Ovary (tissue), 7 donors: ENCODE measurements at regions not wholly inside any gene's neighbourhood (a gene's known extent, or its start where the extent isn't known, plus 50 kb on each side); places are given as distances from the start of the nearest gene placed in this dataset.

ENCODE experiments used
- DNase-seq, 5 donors: peaks; one replicate each; pipeline ENCODE4 v3.0.0-alpha.2; 2019 to 2020
- H3K27ac ChIP-seq, 2 donors: fragments of 200-600 bp; one replicate each; pipeline versions ENCODE4 v1.5.1 to v1.8.0; 2019 to 2022
- H3K27me3 ChIP-seq: fragments of 200-600 bp; one replicate; pipeline ENCODE4 v1.8.0; 2022
- H3K36me3 ChIP-seq: fragments of 200-600 bp; sonication (generic); one replicate; pipeline ENCODE4 v1.5.1; 2019
- H3K4me1 ChIP-seq: one replicate; pipeline ENCODE4 v1.8.1; 2013; ENCODE audit warnings: mild to moderate bottlenecking, moderate library complexity; ENCODE audit not compliant: insufficient read depth
- H3K4me3 ChIP-seq: fragments of 200-600 bp; sonication (generic); one replicate; pipeline ENCODE4 v1.5.1; 2017
- H3K9me3 ChIP-seq, 2 donors: fragments of 200-600 bp in 1 of 2; sonication (generic) in 1 of 2; one replicate each; pipeline versions ENCODE4 v1.5.1 to v1.8.1; 2013 to 2019; ENCODE audit warnings: mild to moderate bottlenecking in 1 of 2, moderate library complexity in 1 of 2
- CTCF ChIP-seq, 3 donors: fragments of 450-650 bp in 2 of 3; fragments of 200-600 bp in 1 of 3; IDR thresholded peaks; one replicate each; pipeline versions ENCODE4 v1.5.1 to v1.8.0; 2016 to 2022; ENCODE audit warnings: antibody characterized with exemption in 3 of 3, mild to moderate bottlenecking in 1 of 3
- EP300 ChIP-seq: sonication (generic); formaldehyde crosslinking; IDR thresholded peaks from one replicate; pipeline ENCODE4 v1.6.1; 2017; ENCODE audit warnings: antibody characterized with exemption
- POLR2A ChIP-seq: fragments of 450-650 bp; IDR thresholded peaks from one replicate; pipeline ENCODE4 v1.6.1; 2017; ENCODE audit warnings: antibody characterized with exemption, mild to moderate bottlenecking, moderate library complexity
- WGBS, 3 donors: extraction: QIAGEN DNeasy Blood & Tissue Kit in 1 of 3; methylation state at CpG; one replicate each; pipeline versions ENCODE4 v1.1.5 to v1.1.7; 2013 to 2017; 5-methylcytosine and 5-hydroxymethylcytosine counted together
- intact Hi-C, 4 donors: fragments of 100-400 bp; cut with DNase I; formaldehyde crosslinking; loops; one replicate each; pipeline versions ENCODE4 v1.11.0 to v1.15.1; 2022 to 2023
- donor health status: DM: no; HTN: no; CAD: no; lungs with moderate emphysema.
- donor health status: DM: no; HTN: no; CAD: no.
- donor health status: Bipolar disorder and iron deficiency.
- donor health status: DM: no; HTN: no; CAD: no.
- donor health status: DM: yes; HTN: yes; CAD: no.

- no peak overlapping the region for H3K27ac ChIP-seq
- H3K36me3 ChIP-seq: no peaks in the 10 kb centered on the region
- H3K9me3 ChIP-seq: no peaks in the 10 kb centered on the region
- intact Hi-C loops: no loop called here
- DNase-seq: no peak
- no peaks in the 10 kb centered on the region for H3K27me3 ChIP-seq
- no peaks in the 10 kb centered on the region for H3K4me1 ChIP-seq
- H3K4me3 ChIP-seq: no peak overlapping the region
- no peak for TF ChIP-seq CTCF (IDR thresholded peaks at IDR 0.05)
- no peak for TF ChIP-seq EP300
- TF ChIP-seq POLR2A: no peak
- WGBS, 3 donors: 59 to 70% (median 64%) methylated on average over 5 of the region's 5 CpGs
These were observed 217.8 kb upstream of the ARL4C start for GRCh38 chr2:234714711-234715110.

- no peaks in the 10 kb centered on the region for H3K36me3 ChIP-seq
- no peak for DNase-seq
- no peak overlapping the region for H3K27ac ChIP-seq
- H3K4me1 ChIP-seq: no peaks in the 10 kb centered on the region
- WGBS, 3 donors: 86 to 92% (median 89%) methylated on average over 4 of the region's 4 CpGs
- intact Hi-C loops: no loop called here
- TF ChIP-seq CTCF (IDR thresholded peaks at IDR 0.05) (no peak), EP300 (no peak), POLR2A (no peak)
- H3K4me3 ChIP-seq: no peak overlapping the region
- no peaks in the 10 kb centered on the region for H3K9me3 ChIP-seq
- no peaks in the 10 kb centered on the region for H3K27me3 ChIP-seq
These were observed 215.6 kb upstream of the ARL4C start for GRCh38 chr2:234712421-234712935.

- WGBS, 3 donors: 96 to 98% (median 98%) methylated on average over 2 of the region's 2 CpGs
- Histone ChIP-seq H3K27me3 (no peaks in the 10 kb centered on the region), H3K36me3 (no peaks in the 10 kb centered on the region), H3K4me1 (no peaks in the 10 kb centered on the region), H3K9me3 (no peaks in the 10 kb centered on the region), H3K27ac (no peak overlapping the region), H3K4me3 (no peak overlapping the region)
- no peak for DNase-seq
- TF ChIP-seq CTCF (IDR thresholded peaks at IDR 0.05) (no peak), EP300 (no peak), POLR2A (no peak)
- intact Hi-C loops: no loop called here
These were observed 214.4 kb upstream of the ARL4C start for GRCh38 chr2:234711308-234711707.

- intact Hi-C loops: no loop called here
- Histone ChIP-seq H3K27me3 (no peaks in the 10 kb centered on the region), H3K36me3 (no peaks in the 10 kb centered on the region), H3K27ac (no peak overlapping the region), H3K4me3 (no peak overlapping the region), H3K9me3 (no peaks in the 10 kb centered on the region), H3K4me1 (no peaks in the 10 kb centered on the region)
- no peak for DNase-seq
- TF ChIP-seq CTCF (IDR thresholded peaks at IDR 0.05): no peak
- TF ChIP-seq POLR2A: no peak
- no peak for TF ChIP-seq EP300
- WGBS, 3 donors: 62 to 67% (median 66%) methylated on average over 5 of the region's 5 CpGs
These were observed 213.7 kb upstream of the ARL4C start for GRCh38 chr2:234710587-234710986.

GRCh38 chr2:234710066-234710465 is 213.2 kb upstream of the ARL4C start:
- intact Hi-C loops: no loop called here
- WGBS, 3 donors: 65 to 87% (median 74%) methylated on average over 4 of the region's 4 CpGs

More at GRCh38 chr2:234710066-234710465, 213.2 kb upstream of the ARL4C start:
- Histone ChIP-seq H3K4me1 (no peaks in the 10 kb centered on the region), H3K9me3 (no peaks in the 10 kb centered on the region), H3K36me3 (no peaks in the 10 kb centered on the region), H3K27me3 (no peaks in the 10 kb centered on the region), H3K4me3 (no peak overlapping the region), H3K27ac (no peak overlapping the region)
- TF ChIP-seq EP300 (no peak), CTCF (IDR thresholded peaks at IDR 0.05) (no peak), POLR2A (no peak)
- DNase-seq: no peak
